ENCODE measurements at regions not wholly inside any gene's neighbourhood (a gene's known extent, or its start where the extent isn't known, plus 50 kb on each side); places are given as distances from the start of the nearest gene placed in this dataset.
A peak's percentile ranks its signal among the peaks of the same experiment; 100 is the strongest.

DNA sequence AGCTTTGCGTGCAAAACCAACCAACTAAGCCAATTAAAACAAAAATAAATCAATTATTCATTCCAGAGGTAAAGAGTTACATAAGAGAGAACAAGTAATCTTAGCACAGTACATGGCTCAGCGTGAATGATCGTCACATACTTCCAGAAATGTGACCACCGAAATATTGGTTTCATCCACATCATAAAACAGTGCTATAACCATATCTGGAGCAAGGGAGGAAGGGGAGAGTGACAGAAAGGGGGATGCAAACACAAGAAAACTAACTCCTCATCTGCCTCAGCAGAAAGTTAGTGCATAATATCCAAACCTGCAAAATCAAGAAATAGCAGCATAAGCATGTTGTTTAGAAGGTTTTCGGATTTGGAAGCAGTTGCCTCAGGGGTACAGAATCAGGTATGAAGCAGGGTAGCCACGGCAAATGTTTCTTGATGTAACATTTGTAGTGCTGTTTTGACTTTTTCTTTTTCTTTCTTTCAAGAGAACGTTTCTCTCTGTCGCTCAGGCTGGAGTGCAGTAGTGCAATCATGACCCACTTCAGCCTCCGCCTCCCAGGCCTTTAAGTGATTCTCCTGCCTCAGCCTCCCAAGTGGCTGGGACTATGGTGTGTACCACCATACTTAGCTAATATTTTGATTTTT lies 93.9 kb upstream of the EGLN3 start:
- 0 out of 2 replicates have a peak, but pooled peaks cover 2% of the 10 kb centered on the region for H3K9me3 ChIP-seq (replicated peaks; ENCODE audit: control insufficient read depth, insufficient read depth, low read depth, low read length)
- H3K27me3 ChIP-seq (ENCODE audit: control insufficient read depth in 2 of 2, insufficient read depth in 2 of 2, low read length in 2 of 2) = no peaks in the 10 kb centered on the region
- CTCF ChIA-PET (ENCODE audit: low intra/inter-chr PET ratio) = no interaction called here
- DNase-seq (ENCODE audit: extremely low read depth in 1 of 4, low spot score in 3 of 4) (no peak), ATAC-seq (no peak), FAIRE-seq (no peak)
- 0 out of 2 replicates have a peak overlapping the region, but pooled peaks have one; percentile 91 for H2AFZ ChIP-seq (ENCODE audit: low read depth, low read length)
- in situ Hi-C loops (cut with MboI) = no loop called here
- no peak overlapping the region for H3K9ac ChIP-seq (ENCODE audit: insufficient read depth in 1 of 2, low read depth in 2 of 2, low read length in 2 of 2)
- intact Hi-C loops (cut with micrococcal nuclease) = no loop called here
- H3K4me1 ChIP-seq (replicated peaks in 1 of 2; ENCODE audit: control insufficient read depth in 2 of 2, insufficient read depth in 2 of 2, low read length in 2 of 2) = peaks cover 13 to 38% of the 10 kb centered on the region in 2 experiments; a peak in 4 of 5 replicates
- H3K27ac ChIP-seq (ENCODE audit: extremely low read depth, low read depth, low read length) = peak overlapping the region; percentile 87; the same call in 2 of the 3 replicates
- no peaks in the 10 kb centered on the region for H3K79me2 ChIP-seq (ENCODE audit: control insufficient read depth, insufficient read depth, low read length)
- no peaks in the 10 kb centered on the region for H3K36me3 ChIP-seq (ENCODE audit: control insufficient read depth, insufficient read depth, low read length)
- TF ChIP-seq, protein P1, sequence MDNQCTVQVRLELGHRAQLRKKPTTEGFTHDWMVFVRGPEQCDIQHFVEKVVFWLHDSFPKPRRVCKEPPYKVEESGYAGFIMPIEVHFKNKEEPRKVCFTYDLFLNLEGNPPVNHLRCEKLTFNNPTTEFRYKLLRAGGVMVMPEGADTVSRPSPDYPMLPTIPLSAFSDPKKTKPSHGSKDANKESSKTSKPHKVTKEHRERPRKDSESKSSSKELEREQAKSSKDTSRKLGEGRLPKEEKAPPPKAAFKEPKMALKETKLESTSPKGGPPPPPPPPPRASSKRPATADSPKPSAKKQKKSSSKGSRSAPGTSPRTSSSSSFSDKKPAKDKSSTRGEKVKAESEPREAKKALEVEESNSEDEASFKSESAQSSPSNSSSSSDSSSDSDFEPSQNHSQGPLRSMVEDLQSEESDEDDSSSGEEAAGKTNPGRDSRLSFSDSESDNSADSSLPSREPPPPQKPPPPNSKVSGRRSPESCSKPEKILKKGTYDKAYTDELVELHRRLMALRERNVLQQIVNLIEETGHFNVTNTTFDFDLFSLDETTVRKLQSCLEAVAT (IDR thresholded peaks at IDR 0.05) = 0 out of 4 replicates have a peak, but pooled peaks of 1 of the 2 experiments have one; percentile 38
- TF ChIP-seq L3MBTL2 (IDR thresholded peaks at IDR 0.05) (no peak), ZNF316 (IDR thresholded peaks at IDR 0.05) (0 out of 2 replicates have a peak, but pooled peaks have one; percentile 18)
- H3K4me2 ChIP-seq (ENCODE audit: insufficient read depth, low read length) = no peak overlapping the region
- H3K9me1 ChIP-seq (ENCODE audit: control insufficient read depth, insufficient read depth, low read length) = no peaks in the 10 kb centered on the region
- no peak overlapping the region for H3K4me3 ChIP-seq
- H4K20me1 ChIP-seq (replicated peaks; ENCODE audit: control insufficient read depth, insufficient read depth, low read length) = no peaks in the 10 kb centered on the region
- WGBS (ENCODE audit: insufficient coverage, low coverage, missing lambda C conversion rate) = 89% methylated on average over 9 of the region's 9 CpGs
- BruUV-seq (replicated peaks) = no TSS peak
- POLR2A ChIA-PET = interaction anchor here (0.6 to 2.1 kb wide), 6 partner anchors 10 to 42 kb away, joined by 3 to 7 read pairs (median 4); no protein-coding TSS in a partner anchor

GRCh38 chr14:34044373-34044637 lies 93.4 kb upstream of the EGLN3 start:
- no peak for DNase-seq (ENCODE audit: extremely low read depth in 1 of 4, low spot score in 3 of 4)
- CTCF ChIA-PET (ENCODE audit: low intra/inter-chr PET ratio) = no interaction called here
- H3K4me3 ChIP-seq = no peak overlapping the region
- TF ChIP-seq TEAD1 (CRISPR knock-in tag; IDR thresholded peaks at IDR 0.05) (no peak), ZNF41 (CRISPR knock-in tag; conservative IDR thresholded peaks at IDR 0.05) (no peak), RBM34 (IDR thresholded peaks at IDR 0.05; ENCODE audit: borderline replicate concordance, insufficient read depth, low read length) (no peak), RREB1 (CRISPR knock-in tag; IDR thresholded peaks at IDR 0.05) (no peak), HNRNPUL1 (IDR thresholded peaks at IDR 0.05; ENCODE audit: low read length) (no peak)

More at GRCh38 chr14:34044373-34044637, 93.4 kb upstream of the EGLN3 start:
- Histone ChIP-seq H3K9me3 (replicated peaks; ENCODE audit: control insufficient read depth, insufficient read depth, low read depth, low read length) (0 out of 2 replicates have a peak, but pooled peaks cover 2% of the 10 kb centered on the region), H3K36me3 (ENCODE audit: control insufficient read depth, insufficient read depth, low read length) (no peaks in the 10 kb centered on the region), H2AFZ (ENCODE audit: low read depth, low read length) (peak overlapping the region; percentile 91; the same call in 1 of the 2 replicates), H3K27me3 (ENCODE audit: control insufficient read depth in 2 of 2, insufficient read depth in 2 of 2, low read length in 2 of 2) (no peaks in the 10 kb centered on the region), H3K4me1 (replicated peaks in 1 of 2; ENCODE audit: control insufficient read depth in 2 of 2, insufficient read depth in 2 of 2, low read length in 2 of 2) (peaks cover 13 to 41% of the 10 kb centered on the region in 2 experiments; a peak in 4 of 5 replicates), H4K20me1 (replicated peaks; ENCODE audit: control insufficient read depth, insufficient read depth, low read length) (no peaks in the 10 kb centered on the region), H3K9ac (ENCODE audit: insufficient read depth in 1 of 2, low read depth in 2 of 2, low read length in 2 of 2) (peak overlapping the region in 1 of 2 experiments; percentile 42; a peak in 1 of 4 replicates), H3K4me2 (ENCODE audit: insufficient read depth, low read length) (no peak overlapping the region), H3K79me2 (ENCODE audit: control insufficient read depth, insufficient read depth, low read length) (no peaks in the 10 kb centered on the region), H3K9me1 (ENCODE audit: control insufficient read depth, insufficient read depth, low read length) (no peaks in the 10 kb centered on the region), H3K27ac (ENCODE audit: extremely low read depth, low read depth, low read length) (peak overlapping the region; percentile 87)
- BruUV-seq (replicated peaks) = no TSS peak
- ATAC-seq (no peak), FAIRE-seq (no peak)
- in situ Hi-C loops (cut with MboI) = no loop called here
- intact Hi-C loops (cut with micrococcal nuclease) = no loop called here
- POLR2A ChIA-PET = interaction anchor here (0.7 to 2.1 kb wide), 7 partner anchors 9 to 90 kb away, joined by 3 to 7 read pairs (median 4); no protein-coding TSS in a partner anchor
- 70% methylated on average over 4 of the region's 4 CpGs for WGBS (ENCODE audit: insufficient coverage, low coverage, missing lambda C conversion rate)

Measured in K562 (cell line).